Activated naive CD4-positive, alpha-beta T cell treated with anti-CD3 and anti-CD28 coated beads, Interleukin-2, amount 10 ng/mL, durations not matched to agents 7 days and 5 days (primary cell): ENCODE measurements at regions not wholly inside any gene's neighbourhood (a gene's known extent, or its start where the extent isn't known, plus 50 kb on each side); places are given as distances from the start of the nearest gene placed in this dataset.

ENCODE experiments used
- CTCF ChIA-PET: fragments of 350-600 bp; sonication (Branson Sonifier 250); formaldehyde crosslinking; loops from one replicate; lab custom pipeline; 2021; ENCODE audit warnings: antibody characterized with exemption; lab: Charles Lee
- DNase-seq: peaks from one replicate; pipeline ENCODE4 v3.0.0-alpha.2; 2020
- H3K27ac Mint-ChIP-seq: one replicate; pipeline ENCODE4 v1.8.0; 2021; ENCODE audit warnings: mild to moderate bottlenecking, moderate library complexity, mixed read lengths
- H3K27me3 Mint-ChIP-seq: one replicate; pipeline ENCODE4 v1.8.0; 2021; ENCODE audit warnings: mild to moderate bottlenecking, mixed read lengths
- H3K36me3 Mint-ChIP-seq: one replicate; pipeline ENCODE4 v1.8.0; 2021; ENCODE audit warnings: mixed read lengths
- H3K4me1 Mint-ChIP-seq: one replicate; pipeline ENCODE4 v1.8.0; 2021; ENCODE audit warnings: mixed read lengths
- H3K4me3 Mint-ChIP-seq: one replicate; pipeline ENCODE4 v1.8.0; 2021; ENCODE audit warnings: mild to moderate bottlenecking, moderate library complexity, mixed read lengths
- H3K9me3 Mint-ChIP-seq: one replicate; pipeline ENCODE4 v1.8.0; 2021; ENCODE audit warnings: mixed read lengths

DNA sequence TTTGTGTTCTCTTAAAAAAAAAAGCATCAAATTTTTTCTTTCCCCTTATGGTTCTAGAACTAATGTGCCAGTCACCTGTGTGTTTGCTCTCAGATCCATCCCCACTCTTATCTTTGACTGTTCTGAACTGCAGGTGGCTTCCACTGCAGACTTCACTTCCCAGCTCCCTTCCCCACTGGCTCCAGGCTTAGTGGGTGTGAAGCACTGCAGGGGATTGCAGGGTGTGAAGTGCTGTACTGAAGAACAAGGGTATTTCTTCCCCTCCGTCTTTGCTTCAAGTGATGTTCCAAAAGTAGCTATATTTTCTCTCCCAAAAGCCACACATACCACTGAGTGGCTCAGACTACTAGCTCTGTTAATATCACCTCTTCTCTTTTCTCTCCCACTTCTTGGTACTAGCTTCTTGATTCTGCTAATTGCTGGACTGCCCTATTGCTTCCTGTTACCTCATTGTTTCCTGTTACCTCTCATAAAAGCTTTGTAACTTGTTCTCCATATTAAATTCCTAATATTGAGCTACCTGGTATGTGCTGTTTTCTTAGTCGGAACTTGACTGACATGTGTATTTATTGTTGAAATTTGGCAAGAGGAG lies 115.4 kb upstream of the PRICKLE1 start:
- CTCF ChIA-PET, result interaction anchor here (1.5 kb wide), 1 partner anchor 10 kb away, joined by 4 read pairs; no protein-coding TSS in a partner anchor
- H3K27ac Mint-ChIP-seq, result no peak overlapping the region
- no peak overlapping the region for H3K4me3 Mint-ChIP-seq
- no peaks in the 10 kb centered on the region for H3K27me3 Mint-ChIP-seq
- no peaks in the 10 kb centered on the region for H3K36me3 Mint-ChIP-seq
- no peaks in the 10 kb centered on the region for H3K9me3 Mint-ChIP-seq
- DNase-seq, result no peak
- H3K4me1 Mint-ChIP-seq, result no peaks in the 10 kb centered on the region

GRCh38 chr12:42704340-42704739 lies 114.8 kb upstream of the PRICKLE1 start:
- Mint-ChIP-seq H3K4me3 (no peak overlapping the region), H3K27me3 (no peaks in the 10 kb centered on the region)

GRCh38 chr12:42701084-42701483 lies 111.5 kb upstream of the PRICKLE1 start:
- DNase-seq, result no peak
- no peak overlapping the region for H3K4me3 Mint-ChIP-seq
- H3K27me3 Mint-ChIP-seq, result no peaks in the 10 kb centered on the region
- H3K27ac Mint-ChIP-seq, result no peak overlapping the region
- no peaks in the 10 kb centered on the region for H3K36me3 Mint-ChIP-seq
- CTCF ChIA-PET, result no interaction called here
- peaks cover 6% of the 10 kb centered on the region for H3K9me3 Mint-ChIP-seq
- H3K4me1 Mint-ChIP-seq, result no peaks in the 10 kb centered on the region

More at GRCh38 chr12:42704340-42704739, 114.8 kb upstream of the PRICKLE1 start:
- Mint-ChIP-seq H3K4me1 (no peaks in the 10 kb centered on the region), H3K27ac (no peak overlapping the region), H3K9me3 (no peaks in the 10 kb centered on the region), H3K36me3 (no peaks in the 10 kb centered on the region)
- DNase-seq, result no peak
- CTCF ChIA-PET, result interaction anchor here (1.5 kb wide), 1 partner anchor 10 kb away, joined by 4 read pairs; no protein-coding TSS in a partner anchor

- no peaks in the 10 kb centered on the region for H3K36me3 Mint-ChIP-seq
- no peaks in the 10 kb centered on the region for H3K27me3 Mint-ChIP-seq
- no peak for DNase-seq
- no peak overlapping the region for H3K4me3 Mint-ChIP-seq
- CTCF ChIA-PET, result no interaction called here
- no peak overlapping the region for H3K27ac Mint-ChIP-seq
- no peaks in the 10 kb centered on the region for H3K4me1 Mint-ChIP-seq
- peaks cover 6% of the 10 kb centered on the region for H3K9me3 Mint-ChIP-seq
Measured at GRCh38 chr12:42698213-42698612, 108.7 kb upstream of the PRICKLE1 start.

DNA sequence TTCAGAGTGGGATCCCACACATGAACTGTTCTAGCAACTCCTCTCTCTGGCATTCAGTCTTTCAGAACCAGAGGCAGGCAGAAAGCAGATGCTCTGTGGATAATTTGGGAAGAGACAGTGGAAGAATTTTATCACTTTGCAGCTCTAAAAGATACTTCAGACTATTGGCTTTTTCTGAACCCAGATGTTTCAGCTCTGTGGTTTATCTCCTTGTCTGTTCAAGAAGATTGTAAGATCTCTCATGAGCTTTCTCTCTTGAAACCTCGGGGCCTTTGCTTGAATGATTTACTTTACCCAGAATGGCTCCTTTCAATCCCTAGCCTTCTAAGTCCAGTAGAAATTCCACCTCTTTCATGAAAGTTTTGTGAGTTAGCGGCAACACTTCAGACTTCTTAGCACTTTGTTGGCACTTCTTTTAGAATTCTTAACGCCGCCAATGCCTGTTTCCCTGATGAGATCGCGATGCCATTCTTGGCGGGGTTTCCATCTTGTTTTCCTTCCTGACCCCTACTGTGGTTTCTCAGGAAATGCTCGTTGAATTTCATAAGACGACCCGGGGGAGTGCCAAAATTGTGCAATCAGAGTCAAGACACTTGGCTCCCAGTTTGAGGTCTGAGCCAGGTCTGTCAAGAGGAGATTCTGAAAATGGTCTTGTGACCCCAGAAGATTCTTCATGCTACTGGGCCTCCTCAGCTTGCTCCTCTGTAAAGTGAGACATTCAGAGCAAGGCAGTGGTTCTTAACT lies 107.0 kb upstream of the PRICKLE1 start:
- Mint-ChIP-seq H3K27ac (no peak overlapping the region), H3K4me3 (no peak overlapping the region), H3K36me3 (no peaks in the 10 kb centered on the region), H3K27me3 (no peaks in the 10 kb centered on the region), H3K4me1 (no peaks in the 10 kb centered on the region), H3K9me3 (peaks cover 6% of the 10 kb centered on the region)
- DNase-seq, result no peak
- CTCF ChIA-PET, result no interaction called here

DNA sequence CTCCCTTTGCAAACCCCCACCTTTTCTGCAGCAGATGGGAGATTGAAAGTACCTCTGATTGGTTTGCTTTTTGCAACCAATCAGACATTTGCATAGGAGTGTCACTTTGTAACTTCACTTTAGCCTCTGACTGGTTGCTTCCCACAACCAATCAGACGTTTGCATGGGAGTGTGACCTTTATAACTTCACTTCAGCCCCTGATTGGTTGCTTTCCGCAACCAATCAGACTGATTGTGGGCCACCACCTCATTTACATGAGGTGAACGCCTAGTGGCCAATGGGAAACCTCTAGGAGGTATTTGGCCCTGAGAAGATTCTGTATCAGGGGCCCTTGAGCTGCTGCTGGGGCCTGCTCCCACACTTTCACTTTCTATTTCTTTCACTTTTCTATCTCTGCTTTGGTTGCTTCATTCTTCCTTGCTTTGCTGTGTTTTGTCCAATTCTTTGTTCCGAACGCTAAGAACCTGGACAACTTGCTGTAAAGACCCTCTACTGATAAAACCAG lies 106.0 kb upstream of the PRICKLE1 start:
- H3K4me1 Mint-ChIP-seq, result no peaks in the 10 kb centered on the region
- H3K27me3 Mint-ChIP-seq, result no peaks in the 10 kb centered on the region
- H3K27ac Mint-ChIP-seq, result no peak overlapping the region
- CTCF ChIA-PET, result interaction anchor here (0.6 kb wide), 1 partner anchor 380 kb away, joined by 3 read pairs; no protein-coding TSS in a partner anchor
- peaks cover 6% of the 10 kb centered on the region for H3K9me3 Mint-ChIP-seq
- H3K4me3 Mint-ChIP-seq, result no peak overlapping the region
- H3K36me3 Mint-ChIP-seq, result no peaks in the 10 kb centered on the region
- no peak for DNase-seq

DNA sequence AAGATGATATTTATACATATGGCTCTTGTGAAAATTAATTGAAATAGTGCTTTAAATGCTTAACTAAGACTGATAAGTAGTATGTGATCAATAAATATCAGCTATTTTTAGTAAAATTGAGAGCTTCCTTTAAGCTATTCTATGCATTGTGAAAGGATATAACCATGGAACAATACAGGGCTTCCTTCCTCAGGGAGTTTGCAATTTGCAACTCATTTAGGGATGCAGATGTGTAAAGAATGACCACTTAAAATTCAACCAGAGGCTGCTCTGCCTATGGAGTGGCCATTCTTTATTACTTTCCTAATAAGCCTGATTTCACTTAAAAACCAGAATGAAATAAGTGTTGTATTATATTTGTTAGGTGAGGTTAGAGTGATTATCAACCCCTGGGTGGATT lies 103.2 kb upstream of the PRICKLE1 start:
- Mint-ChIP-seq H3K27me3 (no peaks in the 10 kb centered on the region), H3K27ac (no peak overlapping the region), H3K4me1 (no peaks in the 10 kb centered on the region), H3K36me3 (no peaks in the 10 kb centered on the region), H3K4me3 (no peak overlapping the region), H3K9me3 (peaks cover 4% of the 10 kb centered on the region)
- no peak for DNase-seq
- CTCF ChIA-PET, result no interaction called here

- peaks cover 4% of the 10 kb centered on the region for H3K9me3 Mint-ChIP-seq
- H3K27me3 Mint-ChIP-seq, result no peaks in the 10 kb centered on the region
- H3K4me3 Mint-ChIP-seq, result no peak overlapping the region
- H3K4me1 Mint-ChIP-seq, result no peaks in the 10 kb centered on the region
- CTCF ChIA-PET, result no interaction called here
- no peak for DNase-seq
- no peaks in the 10 kb centered on the region for H3K36me3 Mint-ChIP-seq
- H3K27ac Mint-ChIP-seq, result no peak overlapping the region
Measured at GRCh38 chr12:42691991-42692557, 102.5 kb upstream of the PRICKLE1 start.

DNA sequence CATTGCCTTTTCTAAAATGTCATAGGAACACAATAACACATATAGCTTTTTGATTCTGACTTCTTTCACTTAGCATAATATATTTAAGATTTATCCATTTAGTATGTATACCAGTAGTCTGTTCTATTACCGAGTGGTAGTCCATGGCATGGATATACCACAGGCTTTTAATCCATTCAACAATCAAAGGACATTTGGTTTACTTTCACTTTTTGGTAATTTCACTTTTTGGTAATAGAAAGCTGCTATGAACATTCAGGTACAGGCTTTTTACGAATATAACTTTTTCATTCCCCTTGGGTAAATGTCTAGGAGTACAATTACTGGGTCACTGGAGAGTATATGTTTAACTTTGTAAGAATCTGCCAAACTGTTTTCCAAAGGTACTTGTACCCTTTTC lies 100.7 kb upstream of the PRICKLE1 start:
- no peak for DNase-seq
- CTCF ChIA-PET, result no interaction called here
- no peak overlapping the region for H3K27ac Mint-ChIP-seq
- H3K4me1 Mint-ChIP-seq, result no peaks in the 10 kb centered on the region
- H3K36me3 Mint-ChIP-seq, result no peaks in the 10 kb centered on the region
- no peaks in the 10 kb centered on the region for H3K27me3 Mint-ChIP-seq
- no peaks in the 10 kb centered on the region for H3K9me3 Mint-ChIP-seq
- H3K4me3 Mint-ChIP-seq, result no peak overlapping the region

GRCh38 chr12:42689699-42690098 lies 100.2 kb upstream of the PRICKLE1 start:
- CTCF ChIA-PET, result no interaction called here
- no peak overlapping the region for H3K4me3 Mint-ChIP-seq
- no peaks in the 10 kb centered on the region for H3K4me1 Mint-ChIP-seq
- DNase-seq, result no peak
- no peaks in the 10 kb centered on the region for H3K9me3 Mint-ChIP-seq
- no peaks in the 10 kb centered on the region for H3K36me3 Mint-ChIP-seq
- H3K27ac Mint-ChIP-seq, result no peak overlapping the region
- H3K27me3 Mint-ChIP-seq, result no peaks in the 10 kb centered on the region

- Mint-ChIP-seq H3K4me1 (no peaks in the 10 kb centered on the region), H3K36me3 (no peaks in the 10 kb centered on the region), H3K27ac (no peak overlapping the region), H3K27me3 (no peaks in the 10 kb centered on the region), H3K4me3 (no peak overlapping the region), H3K9me3 (no peaks in the 10 kb centered on the region)
- CTCF ChIA-PET, result no interaction called here
- no peak for DNase-seq
Measured at GRCh38 chr12:42686514-42687172, 97.1 kb upstream of the PRICKLE1 start.

DNA sequence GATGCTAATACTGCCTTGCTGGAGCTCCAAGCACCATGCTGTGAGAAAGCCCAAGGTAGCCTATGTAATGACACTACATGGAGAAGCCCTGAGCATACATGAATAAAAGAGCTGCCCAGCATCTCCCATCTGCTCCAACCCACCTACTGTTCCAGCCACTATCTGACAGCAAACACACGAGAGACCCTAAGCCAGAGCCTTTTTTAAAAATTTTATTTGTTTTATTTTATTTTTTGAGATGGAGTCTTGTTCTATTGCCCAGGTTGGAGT lies 95.2 kb upstream of the PRICKLE1 start:
- H3K4me3 Mint-ChIP-seq, result no peak overlapping the region
- H3K4me1 Mint-ChIP-seq, result no peaks in the 10 kb centered on the region
- H3K27ac Mint-ChIP-seq, result no peak overlapping the region
- DNase-seq, result no peak
- CTCF ChIA-PET, result no interaction called here
- no peaks in the 10 kb centered on the region for H3K36me3 Mint-ChIP-seq
- H3K27me3 Mint-ChIP-seq, result no peaks in the 10 kb centered on the region
- H3K9me3 Mint-ChIP-seq, result no peaks in the 10 kb centered on the region

- Mint-ChIP-seq H3K4me3 (no peak overlapping the region), H3K27ac (no peak overlapping the region), H3K4me1 (no peaks in the 10 kb centered on the region), H3K36me3 (no peaks in the 10 kb centered on the region), H3K9me3 (no peaks in the 10 kb centered on the region), H3K27me3 (no peaks in the 10 kb centered on the region)
- no peak for DNase-seq
- CTCF ChIA-PET, result no interaction called here
Measured at GRCh38 chr12:42683933-42684801, 94.6 kb upstream of the PRICKLE1 start.

- no peak overlapping the region for H3K4me3 Mint-ChIP-seq
- CTCF ChIA-PET, result no interaction called here
- no peaks in the 10 kb centered on the region for H3K9me3 Mint-ChIP-seq
- H3K36me3 Mint-ChIP-seq, result no peaks in the 10 kb centered on the region
- no peaks in the 10 kb centered on the region for H3K4me1 Mint-ChIP-seq
- no peaks in the 10 kb centered on the region for H3K27me3 Mint-ChIP-seq
- H3K27ac Mint-ChIP-seq, result no peak overlapping the region
- no peak for DNase-seq
Measured at GRCh38 chr12:42683266-42683665, 93.7 kb upstream of the PRICKLE1 start.
